ENCODE measurements at regions not wholly inside any gene's neighbourhood (a gene's known extent, or its start where the extent isn't known, plus 50 kb on each side); places are given as distances from the start of the nearest gene placed in this dataset.

DNA sequence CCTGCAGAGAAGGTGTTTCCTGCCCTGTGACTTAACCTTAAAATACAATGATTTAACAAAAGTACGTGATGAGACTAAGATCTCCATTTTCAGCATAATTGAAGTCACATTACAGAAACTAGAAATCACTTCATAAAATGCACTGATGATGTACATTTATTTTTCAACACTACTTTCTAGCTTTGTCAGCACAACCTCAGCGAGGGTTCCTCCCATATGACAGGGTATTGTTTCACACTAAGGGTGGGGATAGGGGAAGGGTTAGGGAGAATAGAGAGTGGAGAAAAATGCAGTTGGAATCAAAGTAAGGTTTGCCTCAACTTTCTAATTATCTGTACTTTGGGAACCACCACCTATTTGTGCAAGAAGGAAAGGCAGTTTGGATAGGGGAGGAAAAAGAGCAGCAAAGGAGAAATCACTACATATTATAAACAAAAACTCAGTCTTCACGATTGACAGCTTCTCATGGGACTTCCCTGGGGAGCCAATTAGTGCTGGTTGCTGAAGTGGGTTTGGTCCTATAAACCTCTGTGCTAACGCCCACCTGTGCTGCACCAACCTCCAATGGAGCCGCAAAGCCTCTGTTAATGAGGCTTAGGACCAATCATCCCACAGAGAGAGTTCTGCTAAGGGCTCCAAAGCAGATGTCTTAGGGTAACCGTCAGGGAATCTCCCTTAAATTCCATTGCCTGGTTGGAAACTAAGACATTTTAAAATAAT, 369.2 kb upstream of the PDE4D start:
- DNase-seq (ENCODE audit: low read depth, low spot score) = no peak

More for the DNA sequence above, 369.2 kb upstream of the PDE4D start:
- intact Hi-C loops (cut with micrococcal nuclease) = no loop called here
- H3K4me3 ChIP-seq (replicated peaks in 1 of 3; ENCODE audit: insufficient read depth in 1 of 3, low read depth in 1 of 3, low read length in 3 of 3) = no peak overlapping the region
- H3K4me1 ChIP-seq (ENCODE audit: control insufficient read depth, extremely low read depth, insufficient read depth, low read length) = peaks cover 7% of the 10 kb centered on the region
- no peaks in the 10 kb centered on the region for H3K9me1 ChIP-seq (replicated peaks; ENCODE audit: control insufficient read depth, extremely low read depth, insufficient read depth, low read length)
- H2AFZ ChIP-seq (ENCODE audit: low read depth, low read length) = no peak overlapping the region
- no peaks in the 10 kb centered on the region for H3K9me3 ChIP-seq (replicated peaks; ENCODE audit: control insufficient read depth, insufficient read depth, low read length)
- no peak overlapping the region for H3K27ac ChIP-seq (ENCODE audit: insufficient read depth, low read depth, low read length)
- TF ChIP-seq GATA2 (IDR thresholded peaks at IDR 0.05; ENCODE audit: insufficient read depth, insufficient read length, low read depth, low read length) = no peak
- TF ChIP-seq, protein P1, sequence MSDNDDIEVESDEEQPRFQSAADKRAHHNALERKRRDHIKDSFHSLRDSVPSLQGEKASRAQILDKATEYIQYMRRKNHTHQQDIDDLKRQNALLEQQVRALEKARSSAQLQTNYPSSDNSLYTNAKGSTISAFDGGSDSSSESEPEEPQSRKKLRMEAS (IDR thresholded peaks at IDR 0.05; ENCODE audit: insufficient read depth, insufficient read length) = no peak
- no peak for TF ChIP-seq POLR2AphosphoS5 (IDR thresholded peaks at IDR 0.05; ENCODE audit: insufficient read depth, low read depth, low read length)
- no peak for TF ChIP-seq EZH2 (IDR thresholded peaks at IDR 0.05; ENCODE audit: borderline replicate concordance, low read depth, low read length, severe bottlenecking)
- no peak for TF ChIP-seq POLR2A (IDR thresholded peaks at IDR 0.05; ENCODE audit: low read depth, low read length)
- TF ChIP-seq FOS (IDR thresholded peaks at IDR 0.05; ENCODE audit: borderline replicate concordance, insufficient read depth, low read length) = no peak
- TF ChIP-seq, protein P2, sequence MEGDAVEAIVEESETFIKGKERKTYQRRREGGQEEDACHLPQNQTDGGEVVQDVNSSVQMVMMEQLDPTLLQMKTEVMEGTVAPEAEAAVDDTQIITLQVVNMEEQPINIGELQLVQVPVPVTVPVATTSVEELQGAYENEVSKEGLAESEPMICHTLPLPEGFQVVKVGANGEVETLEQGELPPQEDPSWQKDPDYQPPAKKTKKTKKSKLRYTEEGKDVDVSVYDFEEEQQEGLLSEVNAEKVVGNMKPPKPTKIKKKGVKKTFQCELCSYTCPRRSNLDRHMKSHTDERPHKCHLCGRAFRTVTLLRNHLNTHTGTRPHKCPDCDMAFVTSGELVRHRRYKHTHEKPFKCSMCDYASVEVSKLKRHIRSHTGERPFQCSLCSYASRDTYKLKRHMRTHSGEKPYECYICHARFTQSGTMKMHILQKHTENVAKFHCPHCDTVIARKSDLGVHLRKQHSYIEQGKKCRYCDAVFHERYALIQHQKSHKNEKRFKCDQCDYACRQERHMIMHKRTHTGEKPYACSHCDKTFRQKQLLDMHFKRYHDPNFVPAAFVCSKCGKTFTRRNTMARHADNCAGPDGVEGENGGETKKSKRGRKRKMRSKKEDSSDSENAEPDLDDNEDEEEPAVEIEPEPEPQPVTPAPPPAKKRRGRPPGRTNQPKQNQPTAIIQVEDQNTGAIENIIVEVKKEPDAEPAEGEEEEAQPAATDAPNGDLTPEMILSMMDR (IDR thresholded peaks at IDR 0.05; ENCODE audit: extremely low read depth in 1 of 2, insufficient read depth in 1 of 2, low read depth in 1 of 2, low read length in 2 of 2) = no peak
- no peak for TF ChIP-seq JUN (IDR thresholded peaks at IDR 0.05; ENCODE audit: borderline replicate concordance, insufficient read depth, insufficient read length, low read depth)
- TF ChIP-seq MYC (IDR thresholded peaks at IDR 0.05; ENCODE audit: low read depth, low read length) = no peak
- peaks cover 0 to 3% of the 10 kb centered on the region in 2 experiments for H3K27me3 ChIP-seq (ENCODE audit: control insufficient read depth in 2 of 2, insufficient read depth in 2 of 2, low read length in 2 of 2)
- no peak overlapping the region for H3K9ac ChIP-seq (replicated peaks; ENCODE audit: extremely low read depth, insufficient read depth, low read length)
- BruUV-seq (replicated peaks) = no TSS peak
- H3K79me2 ChIP-seq (ENCODE audit: control insufficient read depth, insufficient read depth, low read length) = no peaks in the 10 kb centered on the region
- dilution Hi-C loops (cut with MboI; ENCODE audit: extremely low pct_ligation_motif_present, low sequenced_read_pairs) = no loop called here
- ChIA-PET POLR2A (no interaction called here), CTCF (no interaction called here)
- H3K4me2 ChIP-seq (ENCODE audit: insufficient read depth, low read length) = no peak overlapping the region
- no peaks in the 10 kb centered on the region for H4K20me1 ChIP-seq (replicated peaks; ENCODE audit: control insufficient read depth, extremely low read depth, insufficient read depth, low read length)
- FAIRE-seq = no peak
- no peaks in the 10 kb centered on the region for H3K36me3 ChIP-seq (ENCODE audit: control insufficient read depth in 2 of 2, extremely low read depth in 1 of 2, insufficient read depth in 2 of 2, low read length in 2 of 2)

Measured in endothelial cell of umbilical vein (primary cell).